HG02642 (cell line): ENCODE measurements at regions not wholly inside any gene's neighbourhood (a gene's known extent, or its start where the extent isn't known, plus 50 kb on each side); places are given as distances from the start of the nearest gene placed in this dataset.
A peak's percentile ranks its signal among the peaks of the same experiment; 100 is the strongest.
"Not testable (repeated sequence)": the region's sequence is repeated elsewhere in the genome, so short reads cannot be mapped to it uniquely, and the experiment has no call there.

Experiments
- ATAC-seq: cut with Tn5 transposase; IDR thresholded peaks from one replicate; pipeline ENCODE4 v1.9.1; 2021; ENCODE audit warnings: mild to moderate bottlenecking; ENCODE audit not compliant: unreplicated experiment, poor library complexity

DNA sequence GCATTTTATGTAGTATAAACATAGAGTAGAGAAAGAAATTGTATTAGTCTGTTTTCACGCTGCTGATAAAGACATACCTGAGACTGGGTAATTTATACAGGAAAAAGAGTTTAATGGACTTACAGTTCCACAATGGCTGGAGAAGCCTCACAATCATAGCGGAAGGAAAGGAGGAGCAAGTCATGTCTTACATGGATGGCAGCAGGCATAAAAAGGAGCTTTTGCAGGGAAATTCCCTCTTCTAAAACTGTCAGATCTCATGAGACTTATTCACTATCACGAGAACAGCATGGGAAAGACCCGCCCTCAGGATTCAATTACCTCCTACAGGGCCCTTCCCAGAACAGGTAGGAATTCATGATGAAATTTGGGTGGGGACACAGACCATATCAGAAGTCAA, 98.1 kb downstream of the ARRDC3 start:
- ATAC-seq, result not testable (repeated sequence)

DNA sequence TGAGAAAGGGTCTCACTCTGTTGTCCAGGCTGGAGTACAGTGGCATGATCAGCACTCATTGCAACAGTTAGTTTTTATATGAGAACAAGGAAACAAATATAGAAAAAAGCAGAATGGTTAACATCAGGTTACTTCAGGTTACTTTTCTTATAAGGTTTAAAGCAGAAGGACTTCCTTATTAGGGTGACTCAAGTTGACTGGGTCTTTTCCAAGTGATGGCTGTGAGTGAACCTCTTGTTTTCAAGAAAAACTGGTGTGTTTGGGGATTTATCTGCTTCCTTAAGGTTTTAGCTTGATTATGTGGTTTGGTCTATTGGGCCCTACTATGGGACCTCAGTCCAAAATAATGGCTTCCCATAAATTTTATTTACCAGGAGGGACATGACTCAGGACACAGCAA, 99.2 kb downstream of the ARRDC3 start:
- no peak for ATAC-seq

DNA sequence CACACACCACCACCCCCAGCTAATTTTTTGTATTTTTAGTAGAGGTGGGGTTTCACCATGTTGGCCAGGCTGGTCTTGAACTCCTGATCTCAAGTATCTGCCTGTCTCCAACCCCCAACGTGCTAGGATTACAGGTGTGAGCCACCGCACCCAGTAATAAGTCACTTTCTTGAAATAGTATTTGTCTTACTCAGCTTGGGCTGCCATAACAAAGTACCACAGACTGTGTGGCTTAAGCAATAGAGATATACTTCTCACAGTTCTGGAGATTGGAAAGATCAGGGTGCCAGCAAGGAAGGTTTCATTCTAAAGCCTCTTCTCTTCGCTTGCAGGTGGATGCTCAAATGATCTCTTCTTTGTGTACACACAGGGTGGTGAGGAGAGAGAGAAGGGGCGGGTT, 99.8 kb downstream of the ARRDC3 start:
- no peak for ATAC-seq

DNA sequence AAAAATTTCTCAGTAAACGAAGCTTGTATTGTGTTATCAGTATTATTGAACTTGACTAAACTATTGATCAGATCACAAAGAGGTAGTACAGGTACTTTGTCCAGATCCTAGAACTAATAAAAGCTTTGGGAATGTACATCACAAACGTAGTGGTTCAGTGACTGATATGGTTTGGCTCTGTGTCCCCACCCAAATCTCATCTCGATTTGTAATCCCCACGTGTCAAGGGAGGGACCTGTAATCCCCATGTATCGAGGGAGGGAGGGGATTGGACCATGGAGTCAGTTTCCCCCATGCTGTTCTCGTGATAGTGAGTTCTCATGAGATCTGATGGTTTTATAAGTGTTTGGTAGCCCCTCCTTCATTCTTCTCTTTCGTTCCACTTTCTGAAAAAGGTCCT, 100.9 kb downstream of the ARRDC3 start:
- no peak for ATAC-seq

DNA sequence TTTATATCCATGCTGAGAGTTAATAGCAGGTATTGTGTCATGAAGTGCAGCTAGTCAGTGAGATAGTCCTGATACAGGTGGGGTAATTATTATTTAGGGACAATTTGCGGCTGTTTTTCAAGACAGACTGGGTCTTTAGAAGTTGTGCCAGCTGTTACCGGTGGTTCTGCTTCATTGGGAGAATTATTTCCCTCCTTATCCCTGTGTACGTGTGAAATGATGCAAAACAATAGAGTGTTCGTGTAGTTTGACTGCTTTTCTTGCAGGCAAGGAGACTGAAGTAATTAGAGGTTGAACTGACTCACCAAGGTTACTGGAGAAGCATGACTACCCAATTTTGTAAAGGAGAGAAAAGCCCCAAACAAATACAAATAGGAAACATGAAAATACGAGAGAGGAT, 101.7 kb downstream of the ARRDC3 start:
- no peak for ATAC-seq

DNA sequence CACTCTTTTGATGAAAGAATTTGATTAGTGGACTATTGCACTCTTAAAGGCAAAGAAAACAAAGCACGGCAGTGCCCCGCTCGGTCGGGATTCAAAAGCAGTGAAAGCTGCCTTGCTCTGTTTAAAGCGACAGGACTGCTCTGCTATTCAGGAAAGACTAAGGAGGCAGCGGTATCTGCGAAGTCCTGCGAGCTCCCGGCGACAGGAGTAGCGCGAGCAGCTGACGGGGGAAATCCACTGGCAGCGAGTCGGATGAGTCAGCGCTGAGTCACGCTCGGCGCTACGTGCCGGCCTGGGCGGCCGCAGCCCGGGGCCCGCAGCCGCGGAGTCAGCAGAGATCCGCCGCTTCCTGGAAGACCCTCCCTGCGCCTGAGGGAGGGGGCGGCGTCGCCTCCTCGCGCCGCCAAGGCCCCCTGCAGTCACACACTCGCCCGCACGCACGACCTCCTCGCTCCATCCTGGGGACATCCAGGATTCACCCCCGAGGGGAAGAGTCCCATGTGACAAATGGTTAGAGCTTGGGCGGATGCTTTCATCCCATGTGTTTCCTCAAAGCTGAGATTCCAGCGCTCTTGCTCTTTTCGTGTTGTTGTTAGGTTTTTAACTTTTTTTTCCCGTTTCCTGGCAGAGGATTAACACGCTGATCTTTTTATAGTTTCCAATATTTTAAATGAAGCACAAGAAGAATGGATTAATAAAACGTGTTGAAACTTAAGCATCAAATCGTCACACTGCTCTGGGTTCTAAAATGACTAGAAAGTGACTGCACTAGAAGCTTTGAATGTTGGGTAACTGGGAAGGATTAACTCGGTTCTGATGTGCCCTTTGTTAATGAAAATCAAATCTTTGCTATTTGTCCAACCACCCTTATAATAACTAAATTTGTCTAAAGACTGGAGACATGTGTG, 102.5 kb downstream of the ARRDC3 start:
- peak; percentile 97 for ATAC-seq

DNA sequence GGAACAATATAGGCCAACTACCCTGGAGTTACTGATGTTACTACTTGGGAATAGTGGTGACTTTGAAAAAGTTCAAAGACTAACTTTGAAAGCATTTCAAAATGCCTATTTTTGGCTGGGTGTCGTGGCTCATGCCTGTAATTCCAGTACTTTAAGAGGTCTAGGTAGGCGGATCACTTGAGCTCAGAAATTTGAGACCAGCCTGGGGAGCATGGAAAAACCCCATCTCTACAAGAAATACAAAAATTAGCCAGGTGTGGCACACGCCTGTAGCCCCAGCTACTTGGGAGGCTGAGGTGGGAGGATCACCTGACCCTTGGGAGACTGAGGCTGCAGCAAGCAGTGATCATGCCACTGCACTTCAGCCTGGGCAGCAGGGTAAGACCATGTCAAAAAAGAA, 105.3 kb downstream of the ARRDC3 start:
- ATAC-seq, result no peak

DNA sequence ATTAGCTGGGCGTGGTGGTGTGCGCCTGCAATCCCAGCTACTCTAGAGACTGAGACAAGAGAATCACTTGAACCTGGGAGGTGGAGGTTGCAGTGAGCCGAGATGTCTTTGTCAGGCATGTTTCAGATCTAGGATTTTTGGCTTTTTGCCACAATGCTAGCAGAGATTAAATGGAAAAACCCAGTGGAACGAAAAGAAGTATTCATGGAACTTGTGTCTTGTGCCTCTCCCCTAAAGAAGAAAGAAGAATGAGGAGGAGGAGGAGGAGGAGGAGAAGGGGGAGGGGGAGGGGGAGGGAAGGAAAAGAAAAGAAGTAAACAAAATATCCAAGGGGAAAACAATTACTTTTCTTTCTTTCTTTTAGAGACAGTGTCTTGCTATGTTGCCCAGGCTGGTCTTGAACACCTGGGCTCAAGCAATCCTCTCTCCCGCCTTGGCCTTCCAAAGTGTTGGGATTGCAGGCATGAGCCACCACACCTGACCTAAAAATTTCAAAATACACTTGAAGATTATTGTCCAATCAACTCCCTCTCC, 106.0 kb downstream of the ARRDC3 start:
- no peak for ATAC-seq

DNA sequence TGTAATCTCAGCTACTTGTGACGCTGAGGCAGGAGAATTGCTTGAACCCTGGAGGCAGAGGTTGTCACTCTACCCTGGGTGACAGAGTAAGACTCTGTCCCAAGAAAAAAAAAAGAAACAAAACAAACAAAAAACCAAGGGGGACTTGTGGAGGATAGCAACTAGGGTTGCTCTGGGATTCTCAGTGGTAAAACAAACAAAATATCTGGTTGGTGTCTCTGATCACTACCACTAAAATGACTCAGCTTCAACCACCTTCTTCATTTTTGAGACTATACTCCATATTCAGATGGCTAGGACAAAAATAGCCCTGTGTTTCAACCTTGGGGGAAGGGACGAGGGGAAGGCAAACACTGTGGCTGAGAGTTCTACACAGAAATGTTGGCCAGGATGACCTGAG, 110.3 kb downstream of the ARRDC3 start:
- peak; percentile 90 for ATAC-seq

DNA sequence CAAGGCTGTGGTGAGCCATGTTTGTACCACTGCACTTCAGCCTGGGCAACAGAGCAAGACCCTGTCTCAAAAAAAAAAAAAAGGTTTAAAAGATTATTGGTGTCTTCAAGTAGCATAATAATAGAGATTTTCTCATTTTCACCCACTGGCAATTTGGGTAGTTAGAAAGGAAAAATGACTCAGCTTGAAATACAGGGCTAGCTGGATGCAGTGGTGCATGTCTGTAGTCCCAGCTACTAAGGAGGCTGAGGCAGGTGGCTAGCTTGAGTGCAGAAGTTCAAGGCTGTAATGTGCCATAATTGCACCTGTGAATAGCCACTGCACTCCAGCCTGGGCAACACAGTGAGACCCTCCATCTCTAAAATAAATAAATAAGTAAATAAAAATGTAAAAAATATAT, 111.1 kb downstream of the ARRDC3 start:
- peak; percentile 59 for ATAC-seq

DNA sequence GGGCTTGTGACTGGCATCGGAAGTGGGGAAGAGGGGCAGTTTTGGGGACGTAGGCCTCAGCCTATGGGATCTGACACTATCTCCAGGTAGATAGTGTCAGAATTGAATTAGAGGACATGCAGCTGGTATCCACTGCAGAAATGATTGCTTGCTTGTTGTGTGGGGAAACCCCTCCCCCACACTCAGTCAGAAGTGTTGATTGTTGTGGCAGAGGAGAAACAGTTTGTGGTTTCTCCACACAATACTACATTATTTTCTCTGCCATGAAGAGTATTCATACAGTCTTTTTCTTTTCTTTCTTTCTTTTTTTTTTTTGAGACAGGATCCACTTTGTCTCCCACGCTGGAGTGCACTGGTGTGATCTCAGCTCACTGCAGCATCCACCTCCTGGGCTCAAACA, 113.9 kb downstream of the ARRDC3 start:
- no peak for ATAC-seq

DNA sequence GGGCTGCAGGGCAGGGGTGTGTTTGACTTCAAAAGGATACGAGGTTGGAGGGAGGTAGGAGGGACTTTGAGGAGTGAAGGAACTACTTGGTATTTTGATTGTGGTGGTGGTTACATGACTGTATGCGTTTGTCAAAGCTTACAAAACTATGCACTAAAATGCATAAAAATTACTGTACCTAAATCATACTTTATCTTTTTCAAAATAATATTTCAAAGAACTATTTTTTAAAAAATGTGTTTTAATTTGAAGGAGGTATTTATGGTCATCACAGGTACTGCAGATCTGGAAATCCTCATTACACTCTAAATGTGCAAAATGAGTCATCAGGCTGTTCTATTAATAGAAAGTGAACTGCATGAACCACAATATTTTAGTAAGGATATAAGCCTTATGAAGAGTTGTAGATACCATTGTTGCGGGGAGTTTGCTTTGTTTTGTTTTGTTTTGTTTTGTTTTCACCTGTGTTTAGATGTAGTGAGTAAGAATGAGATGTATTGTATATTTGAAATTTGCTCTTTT, 116.9 kb downstream of the ARRDC3 start:
- ATAC-seq, result no peak

DNA sequence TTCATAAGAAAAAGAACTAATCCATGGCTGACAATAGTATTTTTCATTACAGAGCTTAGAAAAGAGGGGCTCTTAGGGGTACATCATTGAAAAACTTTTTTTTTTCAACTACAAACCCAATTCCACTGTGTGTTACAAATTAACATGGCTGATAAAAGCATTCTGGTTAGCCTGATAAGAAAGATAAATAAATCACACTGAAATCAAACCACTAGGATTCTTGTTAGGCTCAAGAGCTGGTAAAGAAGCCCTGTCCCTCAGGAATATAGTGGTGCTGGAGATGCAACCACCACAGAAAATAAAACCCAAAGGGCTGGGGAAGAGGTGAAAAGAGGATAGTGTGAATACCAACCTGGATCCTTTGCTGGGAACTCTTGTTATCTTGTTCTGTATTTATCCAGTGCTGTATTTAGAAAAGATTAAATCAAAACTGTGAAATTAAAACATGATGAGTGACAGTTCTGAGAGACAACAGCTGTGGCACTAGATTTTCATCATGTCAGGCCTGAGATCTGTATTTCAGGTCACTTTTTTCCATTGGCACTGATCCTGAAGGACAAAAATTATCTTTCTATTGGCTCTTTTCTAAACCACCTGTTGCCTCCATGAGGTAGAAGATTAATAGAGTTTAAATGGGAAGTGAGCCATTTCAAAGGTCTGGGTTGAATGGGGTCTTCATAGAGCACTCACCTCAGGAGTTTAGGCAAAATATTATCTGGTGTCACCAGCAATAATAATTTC, 118.6 kb downstream of the ARRDC3 start:
- no peak for ATAC-seq

DNA sequence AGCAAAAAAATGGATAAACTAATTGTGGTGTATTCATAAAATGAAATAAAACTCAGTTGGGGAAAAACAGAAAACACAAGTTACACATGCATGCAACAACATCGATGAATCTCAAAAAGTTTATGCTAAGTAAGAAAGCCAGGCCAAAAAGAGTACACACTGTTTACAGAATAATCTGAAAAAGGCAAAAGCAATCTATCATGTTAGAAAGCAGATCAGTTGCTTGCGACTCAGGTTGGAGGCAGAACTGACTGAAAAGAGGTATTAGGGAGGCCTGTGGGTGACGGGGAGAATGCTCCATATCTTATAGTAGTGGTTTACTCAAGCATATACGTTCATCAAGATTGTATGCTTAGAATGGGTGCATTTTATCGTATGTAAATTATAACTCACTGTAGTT, 119.2 kb downstream of the ARRDC3 start:
- no peak for ATAC-seq

DNA sequence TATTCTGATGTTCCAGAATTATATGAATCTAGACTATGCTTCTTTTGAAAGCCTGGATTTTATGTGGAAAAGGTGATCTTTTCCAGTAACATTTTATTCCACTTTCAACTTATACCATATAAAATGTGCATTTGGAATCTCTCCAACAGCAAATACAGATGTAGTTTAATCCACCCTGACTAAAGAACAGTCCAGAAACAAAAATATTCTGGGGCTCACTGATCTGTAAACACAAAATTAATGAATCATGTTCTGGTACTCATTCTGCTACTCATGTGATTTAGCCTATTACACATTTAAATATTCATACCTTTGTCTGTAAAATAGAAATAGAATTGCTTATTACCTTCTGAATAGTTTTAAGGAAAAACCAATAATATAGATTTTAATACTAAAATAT, 125.8 kb downstream of the ARRDC3 start:
- ATAC-seq, result no peak

DNA sequence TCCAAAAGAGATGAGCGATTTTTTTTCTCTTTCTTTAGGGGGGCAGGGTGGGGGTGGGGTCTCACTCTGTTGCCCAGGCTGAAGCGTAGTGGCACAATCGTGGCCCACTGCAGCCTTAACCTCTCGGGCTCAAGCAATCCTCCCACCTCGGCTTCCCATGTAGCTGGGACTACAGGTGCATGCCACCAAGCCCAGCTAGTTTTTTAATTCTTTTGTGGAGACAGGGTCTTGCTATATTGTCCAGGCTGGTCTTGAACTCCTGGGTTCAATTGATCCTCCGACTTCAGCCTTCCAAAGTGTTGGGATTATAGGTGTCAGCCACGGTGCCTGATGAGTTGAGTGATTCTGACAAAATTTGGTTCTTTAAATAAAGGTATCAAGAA, 127.0 kb downstream of the ARRDC3 start:
- ATAC-seq, result no peak

DNA sequence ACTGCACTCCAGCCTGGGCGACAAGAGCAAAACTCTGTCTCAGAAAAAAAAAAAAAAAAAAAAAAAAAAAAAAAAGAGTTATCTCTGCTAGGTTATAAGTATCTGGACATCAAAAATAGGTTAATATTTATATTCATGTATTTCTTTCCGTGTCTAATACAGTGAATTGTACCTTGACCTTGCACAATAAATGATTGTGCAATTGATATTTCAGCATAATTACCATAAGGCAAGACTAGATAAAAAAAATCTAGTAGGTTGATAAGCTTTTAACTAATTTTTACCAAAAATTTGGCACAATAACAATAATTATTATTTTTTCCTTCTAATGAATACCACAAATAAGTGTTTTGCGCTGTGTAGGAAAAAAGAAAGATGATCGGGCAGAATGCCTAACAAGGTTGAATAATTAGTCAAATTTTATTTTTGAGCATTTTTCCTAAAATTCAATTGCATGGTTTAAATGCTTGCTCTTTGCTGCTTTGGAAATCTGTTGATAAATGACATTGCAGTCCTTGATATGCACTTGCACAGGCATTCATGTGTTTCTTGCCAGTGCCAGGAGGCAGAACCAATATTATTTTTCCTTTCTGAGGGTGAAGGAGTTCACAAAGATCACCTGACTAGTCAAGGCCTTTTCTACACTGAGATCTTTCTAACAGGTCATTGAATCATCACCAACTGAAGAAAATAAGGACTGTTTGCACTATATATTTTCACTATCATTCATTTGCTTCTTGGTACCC, 127.5 kb downstream of the ARRDC3 start:
- ATAC-seq, result no peak

DNA sequence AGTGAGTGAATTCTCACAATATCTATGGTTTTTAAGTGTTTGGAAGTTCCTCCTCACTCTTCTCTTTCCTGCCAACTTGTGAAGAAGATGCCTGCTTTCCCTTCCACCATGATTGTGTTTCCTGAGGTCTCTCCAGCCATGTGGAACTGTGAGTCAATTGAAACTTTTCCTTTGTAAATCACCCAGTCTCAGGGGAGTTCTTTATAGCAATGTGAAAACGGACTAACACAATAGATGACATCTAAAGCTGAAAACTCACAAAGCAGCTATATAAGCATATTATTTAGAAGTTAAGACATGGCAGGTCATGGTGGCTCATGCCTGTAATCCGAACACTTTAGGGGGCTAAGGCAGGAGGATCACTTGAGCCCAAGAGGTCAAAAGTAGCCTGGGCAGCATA, 130.2 kb downstream of the ARRDC3 start:
- ATAC-seq, result no peak

DNA sequence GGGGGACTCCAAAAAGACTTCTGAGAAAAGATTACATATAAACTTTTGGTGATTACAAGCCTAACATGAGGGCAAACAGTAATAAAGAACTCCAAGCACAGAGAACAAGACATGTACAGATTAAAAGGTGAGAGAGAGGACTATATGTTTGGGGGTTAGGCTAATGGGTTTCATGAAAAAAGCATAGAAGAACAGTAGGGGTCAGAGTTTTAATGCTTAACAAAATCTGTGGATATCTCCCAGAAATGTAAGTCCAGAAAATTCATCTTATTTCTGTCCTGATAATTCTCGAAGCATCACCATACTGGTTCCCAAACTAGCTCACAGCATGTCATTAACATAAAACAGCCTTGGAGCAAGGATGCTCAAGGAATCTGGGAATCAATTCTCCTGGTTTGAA, 137.2 kb downstream of the ARRDC3 start:
- no peak for ATAC-seq

DNA sequence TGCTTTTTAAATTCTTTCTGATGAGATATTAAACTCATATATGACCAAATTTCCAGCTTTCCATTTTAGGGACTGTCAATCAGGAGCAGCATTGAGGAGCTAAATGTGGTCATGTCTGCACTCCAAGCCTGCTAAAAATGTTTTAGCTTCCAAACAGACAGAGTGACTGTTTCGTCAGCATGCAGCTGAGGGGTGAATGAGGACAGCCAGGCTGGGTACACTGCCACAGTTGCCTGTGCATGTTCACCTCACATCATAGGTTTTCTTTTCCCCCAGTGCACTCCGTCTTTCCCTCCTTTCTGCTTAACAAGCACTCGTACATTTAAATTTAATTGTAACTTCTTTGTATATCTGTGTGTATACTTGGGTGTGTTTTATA, 138.1 kb downstream of the ARRDC3 start:
- ATAC-seq, result no peak
